H1 (cell line): ENCODE measurements at regions not wholly inside any gene's neighbourhood (a gene's known extent, or its start where the extent isn't known, plus 50 kb on each side); places are given as distances from the start of the nearest gene placed in this dataset.
"Not testable (repeated sequence)": the region's sequence is repeated elsewhere in the genome, so short reads cannot be mapped to it uniquely, and the experiment has no call there.

Experiments used
- CTCF ChIA-PET: fragments of 300-600 bp; sonication (Branson Sonifier 250); formaldehyde crosslinking; loops from one replicate; lab custom pipeline; 2021; ENCODE audit not compliant: partially characterized antibody; lab: Charles Lee
- POLR2A ChIA-PET: fragments of 300-600 bp; sonication (Branson Sonifier 250); formaldehyde crosslinking; loops from one replicate; lab custom pipeline; 2021; ENCODE audit warnings: inconsistent platforms; ENCODE audit not compliant: partially characterized antibody; lab: Charles Lee
- DNase-seq, 2 experiments: peaks; one replicate each; pipeline versions ENCODE4 v3.0.0 to v3.0.0-alpha.2; 2010 to 2022; ENCODE audit warnings: low spot score in 2 of 2, low read depth in 1 of 2, mixed read lengths in 1 of 2
- FAIRE-seq: peaks from 2 replicates; lab custom pipeline; 2011; peaks lifted over from hg19 to GRCh38; lab: Jason Lieb, UNC
- H2AFZ ChIP-seq: 2 replicates; pipeline ENCODE4 v1.8.1; 2012; ENCODE audit warnings: low read length, inconsistent platforms
- H2AK5ac ChIP-seq: 2 replicates; pipeline ENCODE4 v1.6.1; 2013; ENCODE audit warnings: low read depth, low read length
- H2BK120ac ChIP-seq: replicated peaks from 2 replicates; pipeline ENCODE3; 2013; ENCODE audit warnings: low read depth, low read length, inconsistent platforms
- H2BK12ac ChIP-seq: 2 replicates; pipeline ENCODE4 v1.6.1; 2013; ENCODE audit warnings: low read depth, low read length
- H2BK15ac ChIP-seq: 2 replicates; pipeline ENCODE4 v1.6.1; 2013; ENCODE audit warnings: low read length
- H2BK20ac ChIP-seq: 2 replicates; pipeline ENCODE4 v1.6.1; 2013; ENCODE audit warnings: low read length
- H2BK5ac ChIP-seq: 2 replicates; pipeline ENCODE4 v1.6.1; 2013; ENCODE audit warnings: low read depth, low read length
- H3K14ac ChIP-seq: 2 replicates; pipeline ENCODE4 v1.6.1; 2013; ENCODE audit warnings: inconsistent platforms; ENCODE audit not compliant: insufficient read length
- H3K18ac ChIP-seq: 2 replicates; pipeline ENCODE4 v1.6.1; 2013; ENCODE audit warnings: low read length; ENCODE audit errors: extremely low read depth
- H3K23ac ChIP-seq: 2 replicates; pipeline ENCODE4 v1.6.1; 2013; ENCODE audit warnings: inconsistent platforms; ENCODE audit not compliant: insufficient read length
- H3K23me2 ChIP-seq: 2 replicates; pipeline ENCODE4 v1.6.1; 2013; ENCODE audit warnings: low read depth, low read length
- H3K27ac ChIP-seq: 2 replicates; pipeline ENCODE4 v1.6.1; 2011; ENCODE audit warnings: low read depth, low read length, inconsistent platforms
- H3K27me3 ChIP-seq, 4 experiments: replicated peaks in 1 of 4; 1 replicate in 1 of 4; 2 replicates in 3 of 4; pipeline versions ENCODE4 v1.6.1 to v1.8.1; 2011 to 2013; ENCODE audit warnings: low read length in 3 of 4, mild to moderate bottlenecking in 3 of 4, inconsistent platforms in 2 of 4, mixed read lengths in 2 of 4, moderate library complexity in 1 of 4; ENCODE audit not compliant: control insufficient read depth in 3 of 4, insufficient read depth in 3 of 4; ENCODE audit errors: extremely low read depth in 1 of 4
- H3K36me3 ChIP-seq, 4 experiments: 2 replicates each; pipeline versions ENCODE4 v1.6.1 to v1.8.1; 2011 to 2013; ENCODE audit warnings: mild to moderate bottlenecking in 4 of 4, low read length in 3 of 4, moderate library complexity in 2 of 4, control low read depth in 1 of 4, inconsistent platforms in 1 of 4; ENCODE audit not compliant: insufficient read depth in 4 of 4, control insufficient read depth in 2 of 4
- H3K4ac ChIP-seq: replicated peaks from 2 replicates; pipeline ENCODE3; 2013; ENCODE audit warnings: low read length, low read depth, mixed read lengths, inconsistent platforms; ENCODE audit not compliant: insufficient read length
- H3K4me1 ChIP-seq, 4 experiments: replicated peaks in 1 of 4; 1 replicate in 1 of 4; 2 replicates in 3 of 4; pipeline versions ENCODE4 v1.6.1 to v1.8.1; 2011 to 2013; ENCODE audit warnings: low read length in 3 of 4, inconsistent platforms in 2 of 4, mixed read lengths in 1 of 4; ENCODE audit not compliant: insufficient read depth in 4 of 4, control insufficient read depth in 3 of 4
- H3K4me2 ChIP-seq, 2 experiments: 2 replicates each; pipeline versions ENCODE4 v1.6.1 to v1.8.1; 2011 to 2013; ENCODE audit warnings: low read depth in 2 of 2, low read length in 2 of 2, control low read depth in 1 of 2, inconsistent platforms in 1 of 2, mild to moderate bottlenecking in 1 of 2; ENCODE audit not compliant: insufficient read depth in 1 of 2
- H3K4me3 ChIP-seq, 4 experiments: fragments of 200-600, 300-600 bp in 1 of 4; sonication (generic), shearing (Covaris generic), sonication (Bioruptor Twin) in 1 of 4; 2 replicates each; pipeline versions ENCODE4 v1.5.1 to v1.8.1; 2011 to 2016; ENCODE audit warnings: low read length in 4 of 4, low read depth in 3 of 4, control low read depth in 2 of 4, inconsistent platforms in 2 of 4, mild to moderate bottlenecking in 2 of 4, mixed read lengths in 1 of 4, moderate library complexity in 1 of 4; ENCODE audit not compliant: insufficient read depth in 2 of 4; ENCODE audit errors: extremely low read depth in 1 of 4
- H3K56ac ChIP-seq: replicated peaks from 2 replicates; pipeline ENCODE3; 2013; ENCODE audit warnings: low read depth, mild to moderate bottlenecking, mixed read lengths, low read length, inconsistent platforms; ENCODE audit not compliant: insufficient read length
- H3K79me1 ChIP-seq: 2 replicates; pipeline ENCODE4 v1.6.1; 2013; ENCODE audit warnings: low read depth, low read length, control low read depth
- H3K79me2 ChIP-seq, 2 experiments: 2 replicates each; pipeline versions ENCODE4 v1.6.1 to v1.8.1; 2012 to 2013; ENCODE audit warnings: low read length in 2 of 2, mild to moderate bottlenecking in 2 of 2, inconsistent platforms in 1 of 2; ENCODE audit not compliant: insufficient read depth in 2 of 2, control insufficient read depth in 1 of 2
- H3K9ac ChIP-seq, 4 experiments: replicated peaks in 1 of 4; 1 replicate in 1 of 4; 2 replicates in 3 of 4; pipeline versions ENCODE4 v1.6.1 to v1.8.1; 2011 to 2013; ENCODE audit warnings: low read depth in 3 of 4, low read length in 3 of 4, control low read depth in 2 of 4, mild to moderate bottlenecking in 2 of 4, moderate library complexity in 2 of 4, inconsistent platforms in 1 of 4; ENCODE audit errors: extremely low read depth in 1 of 4
- H3K9me3 ChIP-seq, 2 experiments: 2 replicates each; pipeline versions ENCODE4 v1.6.1 to v1.8.1; 2012 to 2013; ENCODE audit warnings: mild to moderate bottlenecking in 2 of 2, moderate library complexity in 2 of 2, control low read depth in 1 of 2, inconsistent platforms in 1 of 2, low read depth in 1 of 2, low read length in 1 of 2, mixed read lengths in 1 of 2; ENCODE audit not compliant: insufficient read depth in 2 of 2
- H4K20me1 ChIP-seq, 2 experiments: replicated peaks in 1 of 2; 2 replicates each; pipeline versions ENCODE3 to v1.8.1; 2011 to 2013; ENCODE audit warnings: inconsistent platforms in 2 of 2, low read length in 2 of 2, mild to moderate bottlenecking in 1 of 2; ENCODE audit not compliant: insufficient read depth in 2 of 2, control insufficient read depth in 1 of 2
- H4K5ac ChIP-seq: 2 replicates; pipeline ENCODE4 v1.6.1; 2013; ENCODE audit warnings: low read length, low read depth, mixed read lengths, inconsistent platforms; ENCODE audit not compliant: insufficient read length
- H4K8ac ChIP-seq: 2 replicates; pipeline ENCODE4 v1.8.0; 2013; ENCODE audit warnings: mild to moderate bottlenecking, moderate library complexity, low read length, inconsistent platforms; ENCODE audit not compliant: insufficient read depth; ENCODE audit errors: extremely low read depth
- H4K91ac ChIP-seq: replicated peaks from 2 replicates; pipeline ENCODE3; 2013; ENCODE audit warnings: low read length, mixed read lengths, inconsistent platforms; ENCODE audit not compliant: insufficient read length

DNA sequence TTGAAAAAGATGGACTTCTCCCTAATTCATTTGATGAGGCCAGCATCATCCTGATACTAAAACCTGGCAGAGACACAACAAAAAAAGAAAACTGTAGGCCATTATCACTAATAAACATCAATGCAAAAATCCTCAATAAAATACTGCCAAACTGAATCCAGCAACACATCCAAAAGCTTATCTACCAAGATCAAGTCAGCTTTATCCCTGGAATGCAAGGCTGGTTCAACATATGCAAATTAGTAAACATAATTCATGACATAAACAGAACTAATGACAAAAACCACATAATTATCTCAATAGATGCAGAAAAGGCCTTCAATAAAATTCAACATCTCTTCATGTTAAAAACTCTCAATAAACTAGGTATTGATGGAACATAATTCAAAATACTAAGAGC, 166.1 kb upstream of the CNTNAP5 start:
- H3K23ac ChIP-seq, H4K5ac ChIP-seq, H2BK120ac ChIP-seq, DNase-seq, POLR2A ChIA-PET, H3K14ac ChIP-seq, H2AFZ ChIP-seq, H3K4me1 ChIP-seq, FAIRE-seq, H3K36me3 ChIP-seq, H3K23me2 ChIP-seq, H3K27ac ChIP-seq, H4K8ac ChIP-seq, H3K9me3 ChIP-seq, H3K18ac ChIP-seq, H2BK20ac ChIP-seq, H4K91ac ChIP-seq, CTCF ChIA-PET, H2AK5ac ChIP-seq, H3K27me3 ChIP-seq, H2BK15ac ChIP-seq, H2BK12ac ChIP-seq, H3K4me3 ChIP-seq, H3K4me2 ChIP-seq, H4K20me1 ChIP-seq, H3K79me1 ChIP-seq, H2BK5ac ChIP-seq, H3K4ac ChIP-seq, H3K9ac ChIP-seq, H3K79me2 ChIP-seq, H3K56ac ChIP-seq: not testable (repeated sequence)
